Astrocyte of the cerebellum (primary cell): ENCODE measurements at regions not wholly inside any gene's neighbourhood (a gene's known extent, or its start where the extent isn't known, plus 50 kb on each side); places are given as distances from the start of the nearest gene placed in this dataset.

Experiments
- DNase-seq: peaks from one replicate; pipeline ENCODE4 v3.0.0-alpha.2; 2011; ENCODE audit warnings: low read depth
- H3K4me3 ChIP-seq: 2 replicates; pipeline ENCODE4 v1.5.1; 2011; ENCODE audit warnings: mild to moderate bottlenecking, low read depth, low read length, moderate library complexity
- CTCF ChIP-seq: IDR thresholded peaks from 2 replicates; pipeline ENCODE4 v1.5.1; 2012; ENCODE audit warnings: low read length, low read depth, moderate library complexity, mild to moderate bottlenecking; ENCODE audit errors: missing control alignments
- in situ Hi-C: cut with HindIII; loops from 2 replicates; pipeline ENCODE4 v1.10.0; 2017; ENCODE audit warnings: low sequenced_read_pairs

GRCh38 chr16:87166321-87166720 lies 150.9 kb downstream of the C16orf95 start:
- no peak for TF ChIP-seq CTCF
- in situ Hi-C loops = no loop called here
- DNase-seq = no peak
- no peak overlapping the region for H3K4me3 ChIP-seq

- no peak for TF ChIP-seq CTCF
- no peak overlapping the region for H3K4me3 ChIP-seq
- no peak for DNase-seq
- in situ Hi-C loops = no loop called here
These were observed 150.3 kb downstream of the C16orf95 start for GRCh38 chr16:87166934-87167333.

- in situ Hi-C loops = no loop called here
- no peak overlapping the region for H3K4me3 ChIP-seq
- no peak for DNase-seq
- TF ChIP-seq CTCF = no peak
These were observed 147.6 kb downstream of the C16orf95 start for GRCh38 chr16:87169509-87169995.

- H3K4me3 ChIP-seq = no peak overlapping the region
- no peak for TF ChIP-seq CTCF
- DNase-seq = no peak
- in situ Hi-C loops = no loop called here
These were observed 146.9 kb downstream of the C16orf95 start for GRCh38 chr16:87170310-87170709.

- DNase-seq = no peak
- H3K4me3 ChIP-seq = no peak overlapping the region
- no peak for TF ChIP-seq CTCF
- in situ Hi-C loops = no loop called here
These were observed 145.5 kb downstream of the C16orf95 start for GRCh38 chr16:87171723-87172122.

GRCh38 chr16:87172632-87173031 lies 144.6 kb downstream of the C16orf95 start:
- in situ Hi-C loops = no loop called here
- TF ChIP-seq CTCF = no peak
- H3K4me3 ChIP-seq = no peak overlapping the region
- no peak for DNase-seq
